ENCODE measurements at regions not wholly inside any gene's neighbourhood (a gene's known extent, or its start where the extent isn't known, plus 50 kb on each side); places are given as distances from the start of the nearest gene placed in this dataset.
"Not testable (repeated sequence)": the region's sequence is repeated elsewhere in the genome, so short reads cannot be mapped to it uniquely, and the experiment has no call there.

- no peak for DNase-seq (ENCODE audit: low read depth)
Observed at GRCh38 chr17:55909776-55910175, 158.9 kb downstream of the PCTP start.

GRCh38 chr17:55911186-55911585 lies 160.3 kb downstream of the PCTP start:
- DNase-seq (ENCODE audit: low read depth) = no peak

- DNase-seq (ENCODE audit: low read depth) = no peak
Observed at GRCh38 chr17:55925440-55925839, 174.6 kb downstream of the PCTP start.

GRCh38 chr17:55926276-55926990 lies 175.6 kb downstream of the PCTP start:
- DNase-seq (ENCODE audit: low read depth) = no peak

GRCh38 chr17:55930291-55930809 lies 179.5 kb downstream of the PCTP start:
- no peak for DNase-seq (ENCODE audit: low read depth)

GRCh38 chr17:55931446-55931845 lies 180.6 kb downstream of the PCTP start:
- no peak for DNase-seq (ENCODE audit: low read depth)

- DNase-seq (ENCODE audit: low read depth) = no peak
Observed at GRCh38 chr17:55932973-55933372, 182.1 kb downstream of the PCTP start.

- DNase-seq (ENCODE audit: low read depth) = not testable (repeated sequence)
Observed at GRCh38 chr17:55939181-55939810, 188.4 kb downstream of the PCTP start.

- DNase-seq (ENCODE audit: low read depth) = no peak
Observed at GRCh38 chr17:55959756-55960155, 193.5 kb upstream of the ANKFN1 start.

GRCh38 chr17:55961386-55961785 lies 191.9 kb upstream of the ANKFN1 start:
- no peak for DNase-seq (ENCODE audit: low read depth)

- DNase-seq (ENCODE audit: low read depth) = no peak
Observed at GRCh38 chr17:55962951-55963401, 190.3 kb upstream of the ANKFN1 start.

GRCh38 chr17:55964191-55964590 lies 189.1 kb upstream of the ANKFN1 start:
- DNase-seq (ENCODE audit: low read depth) = no peak

- no peak for DNase-seq (ENCODE audit: low read depth)
Observed at GRCh38 chr17:55965051-55965450, 188.2 kb upstream of the ANKFN1 start.

- DNase-seq (ENCODE audit: low read depth) = no peak
Observed at GRCh38 chr17:55969562-55970324, 183.5 kb upstream of the ANKFN1 start.

GRCh38 chr17:55978578-55978977 lies 174.7 kb upstream of the ANKFN1 start:
- DNase-seq (ENCODE audit: low read depth) = no peak

GRCh38 chr17:55983096-55983495 lies 170.2 kb upstream of the ANKFN1 start:
- no peak for DNase-seq (ENCODE audit: low read depth)

GRCh38 chr17:55986817-55987216 lies 166.5 kb upstream of the ANKFN1 start:
- no peak for DNase-seq (ENCODE audit: low read depth)

GRCh38 chr17:55988861-55989260 lies 164.4 kb upstream of the ANKFN1 start:
- no peak for DNase-seq (ENCODE audit: low read depth)

- DNase-seq (ENCODE audit: low read depth) = no peak
Observed at GRCh38 chr17:55990332-55991006, 162.8 kb upstream of the ANKFN1 start.

- DNase-seq (ENCODE audit: low read depth) = no peak
Observed at GRCh38 chr17:55996826-55997225, 156.4 kb upstream of the ANKFN1 start.

GRCh38 chr17:56000411-56000810 lies 152.9 kb upstream of the ANKFN1 start:
- no peak for DNase-seq (ENCODE audit: low read depth)

GRCh38 chr17:56002656-56003055 lies 150.6 kb upstream of the ANKFN1 start:
- not testable (repeated sequence) for DNase-seq (ENCODE audit: low read depth)

Data from stimulated activated CD8-positive, alpha-beta memory T cell treated with anti-CD3 and anti-CD28 coated beads, Interleukin-4, amount 100 ng/mL, for 24 hours (primary cell).